GM19328 (cell line): ENCODE measurements at regions not wholly inside any gene's neighbourhood (a gene's known extent, or its start where the extent isn't known, plus 50 kb on each side); places are given as distances from the start of the nearest gene placed in this dataset.

Experiments used
- ATAC-seq: cut with Tn5 transposase; IDR thresholded peaks from one replicate; pipeline ENCODE4 v1.9.1; 2021; ENCODE audit warnings: mild to moderate bottlenecking, moderate library complexity; ENCODE audit not compliant: unreplicated experiment

GRCh38 chr10:128861018-128861901 lies 605.8 kb upstream of the MGMT start:
- ATAC-seq, result no peak

DNA sequence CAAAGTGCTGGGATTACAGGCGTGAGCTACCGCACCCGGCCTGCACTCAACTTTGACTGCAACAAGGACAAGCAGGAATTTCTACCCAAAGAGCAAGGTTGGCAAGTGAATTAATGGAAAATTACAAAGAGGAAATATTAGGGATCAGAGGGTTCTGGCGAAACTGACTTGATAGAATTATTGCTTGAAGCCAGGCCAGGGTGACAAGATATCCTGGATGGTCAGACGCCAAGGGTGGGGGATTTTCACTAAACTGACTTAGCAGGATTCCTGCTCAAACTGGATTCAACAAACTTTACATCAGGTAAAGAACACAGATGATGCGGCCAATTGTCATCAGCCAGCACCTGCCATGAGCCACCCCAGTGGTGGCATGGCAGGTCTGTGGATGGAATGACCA lies 603.6 kb upstream of the MGMT start:
- ATAC-seq, result no peak

DNA sequence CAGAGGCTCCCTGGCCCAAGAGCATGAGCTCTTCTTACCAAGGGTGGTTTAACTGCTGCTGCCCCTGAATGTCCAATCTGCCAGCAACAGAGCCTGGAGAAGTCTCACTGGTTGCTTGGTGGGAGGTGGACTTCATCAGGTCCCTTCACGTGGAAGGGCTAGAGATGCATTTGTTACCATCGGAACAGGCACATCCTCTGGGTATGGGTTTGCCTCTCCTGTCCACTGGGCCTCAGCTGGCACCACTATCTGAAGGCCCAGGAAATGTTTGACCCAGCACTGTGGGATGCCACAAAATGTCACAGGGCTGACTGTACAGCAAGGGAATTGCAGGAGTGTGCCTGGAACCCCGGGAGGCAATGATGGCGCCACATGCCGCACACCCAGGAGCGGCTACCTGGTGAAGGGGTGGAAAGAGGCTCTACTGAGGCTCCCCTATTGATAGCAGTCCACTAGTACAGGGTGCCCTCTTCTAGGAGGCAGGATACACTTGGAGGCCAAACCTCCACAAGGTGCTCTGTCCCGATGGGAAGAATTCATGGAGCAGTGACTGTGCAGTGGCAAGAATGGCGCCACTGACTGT lies 603.1 kb upstream of the MGMT start:
- ATAC-seq, result no peak

GRCh38 chr10:128864554-128865295 lies 602.3 kb upstream of the MGMT start:
- no peak for ATAC-seq

DNA sequence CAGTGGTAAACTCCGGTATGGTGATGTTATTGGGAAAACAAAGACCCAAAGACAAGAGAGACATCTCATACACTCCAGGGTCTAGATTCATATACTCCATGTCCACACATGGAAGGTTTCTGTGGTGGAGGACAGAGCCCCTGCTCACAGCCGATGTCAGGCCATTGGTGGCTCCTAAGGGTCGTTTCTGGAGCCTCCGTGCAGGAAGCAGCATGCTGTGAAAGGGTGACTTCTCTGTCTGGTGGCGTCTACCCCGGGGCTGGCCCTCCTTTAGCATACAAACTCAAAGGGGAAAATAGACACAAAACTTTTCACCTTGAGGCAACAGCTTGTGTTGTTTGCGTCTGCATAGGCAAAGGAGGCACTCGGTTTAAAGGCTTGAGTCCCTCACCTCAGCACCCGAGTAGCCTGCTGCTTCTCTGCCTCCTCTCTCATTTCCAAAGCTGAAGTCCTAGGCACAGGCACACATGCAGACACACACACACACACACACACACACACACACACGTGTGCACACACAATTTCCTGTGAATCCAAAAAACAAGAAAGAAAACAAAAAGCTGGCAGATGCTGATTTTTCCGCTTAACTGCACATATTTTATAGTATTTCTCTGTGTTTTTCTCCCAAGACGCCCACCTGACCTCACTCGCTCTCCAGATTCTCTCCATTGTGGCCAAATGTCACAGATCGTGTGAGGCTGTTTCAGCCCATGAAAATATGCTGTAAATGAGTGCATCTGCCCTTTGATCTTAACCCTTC lies 601.4 kb upstream of the MGMT start:
- no peak for ATAC-seq

- ATAC-seq, result no peak
These were observed 600.5 kb upstream of the MGMT start for GRCh38 chr10:128866551-128866950.

- no peak for ATAC-seq
These were observed 599.8 kb upstream of the MGMT start for GRCh38 chr10:128867210-128867609.

DNA sequence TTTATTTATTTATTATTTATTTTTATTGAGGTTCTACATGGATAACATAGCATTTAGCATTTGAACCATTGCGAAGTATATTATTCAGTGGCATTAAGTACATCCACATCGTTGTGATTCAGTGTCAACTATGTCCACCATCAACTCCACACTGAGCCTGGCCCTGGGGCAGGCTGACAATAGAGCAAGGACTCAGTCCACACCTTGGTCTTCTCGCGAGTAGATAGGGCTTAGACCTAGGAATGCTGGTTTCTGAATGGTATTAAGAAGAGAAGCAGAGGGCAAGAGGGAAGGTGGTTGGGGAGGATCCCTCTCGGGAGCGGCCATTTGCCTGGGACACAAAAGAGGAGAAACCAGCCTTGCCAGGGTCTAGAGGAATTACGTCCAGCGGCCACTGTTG lies 599.2 kb upstream of the MGMT start:
- no peak for ATAC-seq

DNA sequence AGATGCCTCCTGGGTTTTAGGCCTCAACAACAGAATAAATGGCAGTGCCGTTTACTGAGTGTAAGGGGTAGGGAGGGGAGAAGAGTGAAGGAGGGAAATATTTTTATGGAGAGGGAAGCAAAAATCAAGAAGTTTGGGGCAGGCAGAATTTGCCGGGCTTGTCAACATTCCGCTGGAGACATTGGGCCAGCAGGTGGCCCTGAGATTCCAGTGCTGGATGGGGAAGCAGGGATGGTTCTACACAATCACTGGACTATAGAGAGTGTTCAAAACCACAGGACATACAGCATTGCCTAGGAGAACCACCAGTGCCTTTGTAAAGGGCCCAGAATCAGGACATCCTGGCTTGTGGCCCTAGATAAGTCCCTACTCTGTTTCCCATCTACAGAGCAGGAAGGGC lies 598.6 kb upstream of the MGMT start:
- no peak for ATAC-seq

DNA sequence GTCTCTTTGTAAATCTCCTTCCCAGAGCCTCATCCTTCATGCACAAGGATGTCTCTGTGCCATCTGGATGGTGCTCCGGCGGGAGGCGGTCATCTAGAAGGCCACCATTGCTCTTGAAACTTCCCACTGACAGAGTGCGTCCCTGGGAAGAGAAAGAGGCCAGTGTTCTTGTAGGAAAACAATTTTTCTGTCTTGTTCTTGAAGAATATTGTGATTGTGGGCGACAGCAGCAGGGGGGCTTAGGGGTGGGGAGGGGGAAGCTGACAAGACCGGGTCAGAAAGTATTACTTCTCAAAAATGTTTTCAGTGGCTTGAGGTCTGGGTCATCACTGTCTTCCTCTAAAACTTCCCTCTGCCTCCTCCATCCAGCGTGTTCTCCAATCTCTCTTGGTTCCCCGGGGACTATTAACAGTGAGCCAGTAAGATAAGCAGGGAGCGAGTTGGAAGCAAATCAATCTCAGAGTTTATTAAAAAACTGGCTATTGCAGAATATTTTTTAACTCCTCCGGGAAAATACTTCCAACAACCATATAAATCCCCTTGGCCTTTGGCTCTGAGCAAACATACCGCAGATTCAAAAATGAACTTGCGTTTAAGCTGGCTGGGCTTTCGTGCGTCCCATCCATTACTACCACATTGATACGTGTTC lies 597.8 kb upstream of the MGMT start:
- no peak for ATAC-seq

GRCh38 chr10:128870830-128871597 lies 596.0 kb upstream of the MGMT start:
- no peak for ATAC-seq

- no peak for ATAC-seq
These were observed 595.3 kb upstream of the MGMT start for GRCh38 chr10:128871671-128872231.

- no peak for ATAC-seq
These were observed 593.5 kb upstream of the MGMT start for GRCh38 chr10:128873411-128874054.

GRCh38 chr10:128874331-128874730 lies 592.7 kb upstream of the MGMT start:
- ATAC-seq, result no peak

DNA sequence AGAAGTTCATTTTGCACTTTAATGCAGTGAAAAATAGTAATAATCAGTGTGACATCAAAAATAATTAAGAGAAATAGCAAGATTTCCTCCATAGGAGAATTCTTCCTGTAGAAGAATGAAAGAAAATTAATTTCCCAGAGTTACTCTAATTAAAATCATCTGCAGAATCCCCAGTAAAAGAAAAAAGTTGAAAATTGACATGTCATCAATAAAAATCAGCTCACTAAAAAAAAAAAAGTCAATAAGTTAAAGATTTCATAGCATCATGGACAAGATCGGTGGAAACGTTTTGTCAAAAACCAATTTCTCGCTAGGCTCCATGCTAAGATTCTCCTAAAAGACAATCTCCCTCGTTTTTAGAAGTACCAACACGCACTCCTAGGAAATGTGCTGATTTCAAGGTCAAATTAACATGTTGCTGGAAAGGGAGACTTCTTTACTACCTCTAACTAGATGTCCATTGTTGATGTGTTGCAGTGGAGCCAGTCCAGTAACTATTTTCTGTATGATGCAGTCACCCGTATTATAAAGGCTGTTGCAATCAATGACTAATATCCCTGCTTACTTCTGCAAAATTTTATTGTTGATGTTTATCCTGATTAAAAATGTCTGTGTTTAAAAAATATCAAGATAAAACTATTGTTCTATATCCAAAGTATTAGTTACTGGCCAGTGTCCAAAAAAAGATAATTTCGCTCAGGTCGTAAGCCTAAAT lies 591.9 kb upstream of the MGMT start:
- ATAC-seq, result no peak

- ATAC-seq, result no peak
These were observed 590.9 kb upstream of the MGMT start for GRCh38 chr10:128875956-128876736.

- no peak for ATAC-seq
These were observed 589.9 kb upstream of the MGMT start for GRCh38 chr10:128877141-128877540.

- no peak for ATAC-seq
These were observed 589.1 kb upstream of the MGMT start for GRCh38 chr10:128877936-128878335.
